Natural killer cell (primary cell): ENCODE measurements at regions not wholly inside any gene's neighbourhood (a gene's known extent, or its start where the extent isn't known, plus 50 kb on each side); places are given as distances from the start of the nearest gene placed in this dataset.

Experiments used
- ATAC-seq, 3 donors: fragments of 150-1000 bp in 2 of 3; fragments of 200-7000 bp in 1 of 3; cut with Tn5 transposase; 1 replicate in 1 of 3; 2 replicates in 2 of 3; pipeline ENCODE4 v1.10.0; 2021; ENCODE audit warnings: mild to moderate bottlenecking in 2 of 3, moderate library complexity in 2 of 3
- DNase-seq, 2 donors: peaks; one replicate each; pipeline versions ENCODE4 v3.0.0 to v3.0.0-alpha.2; 2013 to 2021; ENCODE audit warnings: mixed read lengths in 1 of 2
- H3K27ac ChIP-seq: one replicate; pipeline ENCODE4 v1.5.1; 2013; ENCODE audit warnings: mild to moderate bottlenecking, low read length
- H3K27me3 ChIP-seq: one replicate; pipeline ENCODE4 v1.6.1; 2013; ENCODE audit warnings: low read length; ENCODE audit not compliant: control insufficient read depth, insufficient read depth
- H3K36me3 ChIP-seq: one replicate; pipeline ENCODE4 v1.6.1; 2013; ENCODE audit warnings: low read length; ENCODE audit not compliant: control insufficient read depth, insufficient read depth
- H3K4me1 ChIP-seq: one replicate; pipeline ENCODE4 v1.6.1; 2013; ENCODE audit warnings: low read length; ENCODE audit not compliant: control insufficient read depth, insufficient read depth
- H3K4me3 ChIP-seq: one replicate; pipeline ENCODE4 v1.5.1; 2013; ENCODE audit warnings: low read length
- H3K9me3 ChIP-seq: one replicate; pipeline ENCODE4 v1.6.1; 2013; ENCODE audit warnings: low read length; ENCODE audit not compliant: control insufficient read depth, insufficient read depth
- H3K27ac Mint-ChIP-seq, 2 donors: one replicate each; pipeline ENCODE4 v1.8.0; 2022; ENCODE audit warnings: mild to moderate bottlenecking in 2 of 2, mixed read lengths in 2 of 2, moderate library complexity in 1 of 2
- H3K27me3 Mint-ChIP-seq, 2 donors: one replicate each; pipeline ENCODE4 v1.8.0; 2022; ENCODE audit warnings: low read depth in 2 of 2, mixed read lengths in 2 of 2
- H3K36me3 Mint-ChIP-seq: one replicate; pipeline ENCODE4 v1.8.0; 2022; ENCODE audit warnings: mixed read lengths
- H3K4me1 Mint-ChIP-seq, 2 donors: one replicate each; pipeline ENCODE4 v1.8.0; 2022; ENCODE audit warnings: mixed read lengths in 2 of 2
- H3K4me3 Mint-ChIP-seq: one replicate; pipeline ENCODE4 v1.8.0; 2022; ENCODE audit warnings: mild to moderate bottlenecking, moderate library complexity, mixed read lengths
- H3K9me3 Mint-ChIP-seq, 2 donors: one replicate each; pipeline ENCODE4 v1.8.0; 2022; ENCODE audit warnings: mixed read lengths in 2 of 2
- CTCF ChIP-seq: fragments of 200-600 bp; IDR thresholded peaks from one replicate; pipeline ENCODE4 v1.8.0; 2022; ENCODE audit warnings: antibody characterized with exemption
- WGBS: methylation state at CpG from one replicate; pipeline ENCODE4 v1.1.7; 2013; ENCODE audit warnings: missing lambda C conversion rate; ENCODE audit not compliant: insufficient coverage; 5-methylcytosine and 5-hydroxymethylcytosine counted together
- intact Hi-C: fragments of 100-400 bp; cut with micrococcal nuclease; formaldehyde crosslinking; loops from one replicate; pipeline ENCODE4 v1.14.2; 2022

GRCh38 chr1:30607723-30608122, 115.7 kb downstream of the MATN1 start:
- H3K36me3 ChIP-seq: no peaks in the 10 kb centered on the region
- H3K27ac ChIP-seq: no peak overlapping the region
- ATAC-seq (no peak), DNase-seq (no peak)
- Mint-ChIP-seq H3K36me3 (no peaks in the 10 kb centered on the region), H3K4me3 (no peak overlapping the region), H3K27me3 (peaks cover 14 to 31% of the 10 kb centered on the region in 2 donors), H3K9me3 (no peaks in the 10 kb centered on the region), H3K4me1 (no peaks in the 10 kb centered on the region), H3K27ac (no peak overlapping the region)
- intact Hi-C loops: no loop called here
- no peaks in the 10 kb centered on the region for H3K4me1 ChIP-seq
- H3K27me3 ChIP-seq: no peaks in the 10 kb centered on the region
- no peak overlapping the region for H3K4me3 ChIP-seq
- no peaks in the 10 kb centered on the region for H3K9me3 ChIP-seq
- 74% methylated on average over 5 of the region's 5 CpGs for WGBS
- no peak for TF ChIP-seq CTCF

GRCh38 chr1:30606166-30606565, 117.2 kb downstream of the MATN1 start:
- no peak overlapping the region for H3K4me3 ChIP-seq
- no peaks in the 10 kb centered on the region for H3K36me3 ChIP-seq
- no peak overlapping the region for H3K27ac ChIP-seq
- Mint-ChIP-seq H3K4me3 (no peak overlapping the region), H3K4me1 (no peaks in the 10 kb centered on the region), H3K27me3 (peaks cover 17 to 25% of the 10 kb centered on the region in 2 donors), H3K9me3 (no peaks in the 10 kb centered on the region), H3K36me3 (no peaks in the 10 kb centered on the region), H3K27ac (no peak overlapping the region)
- no peak for DNase-seq
- H3K4me1 ChIP-seq: no peaks in the 10 kb centered on the region
- no peak for ATAC-seq
- H3K9me3 ChIP-seq: no peaks in the 10 kb centered on the region
- no peak for TF ChIP-seq CTCF
- WGBS: 32% methylated on average over 6 of the region's 6 CpGs
- intact Hi-C loops: no loop called here
- no peaks in the 10 kb centered on the region for H3K27me3 ChIP-seq

GRCh38 chr1:30605441-30605920, 117.9 kb downstream of the MATN1 start:
- ATAC-seq (no peak), DNase-seq (no peak)
- Mint-ChIP-seq H3K27ac (no peak overlapping the region), H3K4me3 (no peak overlapping the region), H3K4me1 (no peaks in the 10 kb centered on the region), H3K36me3 (no peaks in the 10 kb centered on the region), H3K9me3 (no peaks in the 10 kb centered on the region), H3K27me3 (peaks cover 19 to 25% of the 10 kb centered on the region in 2 donors)
- H3K27ac ChIP-seq: no peak overlapping the region
- no peaks in the 10 kb centered on the region for H3K4me1 ChIP-seq
- no peaks in the 10 kb centered on the region for H3K9me3 ChIP-seq
- no peaks in the 10 kb centered on the region for H3K27me3 ChIP-seq
- intact Hi-C loops: no loop called here
- TF ChIP-seq CTCF: no peak
- H3K36me3 ChIP-seq: no peaks in the 10 kb centered on the region
- H3K4me3 ChIP-seq: no peak overlapping the region
- WGBS: 79% methylated on average over 8 of the region's 8 CpGs

GRCh38 chr1:30604801-30605440, 118.5 kb downstream of the MATN1 start:
- peaks cover 19 to 25% of the 10 kb centered on the region in 2 donors for H3K27me3 Mint-ChIP-seq
- no peaks in the 10 kb centered on the region for H3K9me3 Mint-ChIP-seq
- H3K4me1 ChIP-seq: no peaks in the 10 kb centered on the region
- no peaks in the 10 kb centered on the region for H3K9me3 ChIP-seq
- no peak for TF ChIP-seq CTCF
- H3K36me3 Mint-ChIP-seq: no peaks in the 10 kb centered on the region
- no peak for DNase-seq
- H3K27me3 ChIP-seq: no peaks in the 10 kb centered on the region
- intact Hi-C loops: no loop called here
- ATAC-seq: no peak
- H3K4me3 Mint-ChIP-seq: no peak overlapping the region
- WGBS: 85% methylated on average over 6 of the region's 6 CpGs
- H3K36me3 ChIP-seq: no peaks in the 10 kb centered on the region
- no peaks in the 10 kb centered on the region for H3K4me1 Mint-ChIP-seq
- H3K27ac ChIP-seq: no peak overlapping the region
- H3K27ac Mint-ChIP-seq: no peak overlapping the region
- H3K4me3 ChIP-seq: no peak overlapping the region
